ENCODE measurements at regions not wholly inside any gene's neighbourhood (a gene's known extent, or its start where the extent isn't known, plus 50 kb on each side); places are given as distances from the start of the nearest gene placed in this dataset.

DNA sequence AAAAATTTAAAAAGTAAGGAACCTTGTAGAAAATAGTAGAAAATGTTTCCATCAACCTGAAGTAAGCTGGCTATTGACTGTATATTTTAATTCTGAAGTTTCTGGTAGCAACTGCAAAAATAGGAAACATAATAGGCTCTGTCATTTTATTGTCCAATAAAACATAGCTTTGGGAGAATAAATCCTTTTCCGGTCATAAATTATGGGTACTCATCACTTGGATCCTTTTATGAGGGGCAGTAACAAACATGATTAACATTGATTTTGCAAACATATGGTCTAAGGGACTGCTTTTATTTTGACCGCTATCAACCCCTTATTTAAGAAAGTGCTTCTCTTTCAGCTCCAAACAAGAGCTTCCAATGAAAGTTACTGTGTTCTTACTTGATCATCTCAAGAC lies 495.9 kb upstream of the ANKRD30A start:
- H3K4me2 ChIP-seq (ENCODE audit: low read length) = no peak overlapping the region
- TF ChIP-seq, protein P1, sequence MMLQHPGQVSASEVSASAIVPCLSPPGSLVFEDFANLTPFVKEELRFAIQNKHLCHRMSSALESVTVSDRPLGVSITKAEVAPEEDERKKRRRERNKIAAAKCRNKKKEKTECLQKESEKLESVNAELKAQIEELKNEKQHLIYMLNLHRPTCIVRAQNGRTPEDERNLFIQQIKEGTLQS (IDR thresholded peaks at IDR 0.05) = no peak
- TF ChIP-seq FOSL1 (IDR thresholded peaks at IDR 0.05; ENCODE audit: low read depth) (no peak), CEBPB (IDR thresholded peaks at IDR 0.05; ENCODE audit: low read depth) (no peak)
- no TSS peak for BruUV-seq (replicated peaks)
- no peak overlapping the region for H3K27ac ChIP-seq (ENCODE audit: low read depth, low read length)
- H3K9me3 ChIP-seq (ENCODE audit: control insufficient read depth in 1 of 2, insufficient read depth in 1 of 2, low read depth in 1 of 2, low read length in 2 of 2) = peaks cover 9 to 16% of the 10 kb centered on the region in 2 experiments; a peak in 2 of 4 replicates
- no peaks in the 10 kb centered on the region for H4K20me1 ChIP-seq (ENCODE audit: insufficient read depth)
- DNase-seq (ENCODE audit: low read depth, low spot score) (no peak), ATAC-seq (no peak)
- H3K27me3 ChIP-seq (ENCODE audit: insufficient read depth, low read length) = no peaks in the 10 kb centered on the region
- ChIA-PET RAD21 (ENCODE audit: low non-redundant PET in 1 of 2, low total read pairs in 2 of 2, uncharacterized antibody in 2 of 2, unreplicated experiment in 2 of 2) (no interaction called here), POLR2A (no interaction called here), CTCF (no interaction called here)
- no peaks in the 10 kb centered on the region for H3K4me1 ChIP-seq (ENCODE audit: control insufficient read depth in 1 of 2, insufficient read depth in 2 of 2, low read length in 2 of 2)
- H2AFZ ChIP-seq (ENCODE audit: low read depth, low read length, poor library complexity, severe bottlenecking) = no peak overlapping the region
- intact Hi-C loops (cut with micrococcal nuclease) = no loop called here
- no peaks in the 10 kb centered on the region for H3K9me2 ChIP-seq (ENCODE audit: insufficient read depth)
- H3K9ac ChIP-seq (ENCODE audit: low read length) = no peak overlapping the region
- no peaks in the 10 kb centered on the region for H3K36me3 ChIP-seq (ENCODE audit: control insufficient read depth in 1 of 2, insufficient read depth in 2 of 2, low read length in 2 of 2)
- H3K79me2 ChIP-seq (ENCODE audit: insufficient read depth, low read length) = no peaks in the 10 kb centered on the region
- H3K4me3 ChIP-seq (replicated peaks in 1 of 2; ENCODE audit: low read depth in 1 of 2, low read length in 2 of 2) = no peak overlapping the region

DNA sequence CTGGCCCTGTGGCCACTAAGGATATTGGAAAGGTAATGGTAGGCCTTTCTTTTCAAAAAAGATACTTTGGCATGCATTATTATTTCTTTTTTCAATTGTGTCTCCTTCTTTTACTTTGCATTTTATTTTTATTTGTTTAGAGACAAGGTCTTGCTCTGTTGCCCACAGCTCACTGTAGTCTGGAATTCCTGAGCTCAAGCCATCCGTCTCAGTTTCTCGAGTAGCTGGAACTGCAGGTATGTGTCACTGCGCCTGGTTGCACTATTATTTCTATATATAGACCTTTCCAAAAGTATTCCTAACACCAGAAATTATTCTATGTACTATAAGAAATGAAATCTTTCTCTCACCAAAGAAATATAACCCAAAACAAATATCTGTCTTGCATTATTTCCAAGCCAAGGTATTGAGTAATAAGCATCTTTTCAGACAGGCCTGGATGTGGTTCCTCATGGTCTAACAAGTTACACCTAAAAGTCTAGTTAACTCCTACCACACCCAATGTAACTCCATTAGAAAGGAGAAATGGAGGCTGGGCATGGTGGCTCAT lies 500.8 kb upstream of the ANKRD30A start:
- CTCF ChIA-PET = no interaction called here

More for the DNA sequence above, 500.8 kb upstream of the ANKRD30A start:
- H3K27me3 ChIP-seq (ENCODE audit: insufficient read depth, low read length) = no peaks in the 10 kb centered on the region
- BruUV-seq (replicated peaks) = no TSS peak
- ATAC-seq (no peak), DNase-seq (ENCODE audit: low read depth, low spot score) (no peak)
- H3K27ac ChIP-seq (ENCODE audit: low read depth, low read length) = no peak overlapping the region
- RAD21 ChIA-PET (ENCODE audit: low non-redundant PET in 1 of 2, low total read pairs in 2 of 2, uncharacterized antibody in 2 of 2, unreplicated experiment in 2 of 2) = no interaction called here
- TF ChIP-seq, protein P2, sequence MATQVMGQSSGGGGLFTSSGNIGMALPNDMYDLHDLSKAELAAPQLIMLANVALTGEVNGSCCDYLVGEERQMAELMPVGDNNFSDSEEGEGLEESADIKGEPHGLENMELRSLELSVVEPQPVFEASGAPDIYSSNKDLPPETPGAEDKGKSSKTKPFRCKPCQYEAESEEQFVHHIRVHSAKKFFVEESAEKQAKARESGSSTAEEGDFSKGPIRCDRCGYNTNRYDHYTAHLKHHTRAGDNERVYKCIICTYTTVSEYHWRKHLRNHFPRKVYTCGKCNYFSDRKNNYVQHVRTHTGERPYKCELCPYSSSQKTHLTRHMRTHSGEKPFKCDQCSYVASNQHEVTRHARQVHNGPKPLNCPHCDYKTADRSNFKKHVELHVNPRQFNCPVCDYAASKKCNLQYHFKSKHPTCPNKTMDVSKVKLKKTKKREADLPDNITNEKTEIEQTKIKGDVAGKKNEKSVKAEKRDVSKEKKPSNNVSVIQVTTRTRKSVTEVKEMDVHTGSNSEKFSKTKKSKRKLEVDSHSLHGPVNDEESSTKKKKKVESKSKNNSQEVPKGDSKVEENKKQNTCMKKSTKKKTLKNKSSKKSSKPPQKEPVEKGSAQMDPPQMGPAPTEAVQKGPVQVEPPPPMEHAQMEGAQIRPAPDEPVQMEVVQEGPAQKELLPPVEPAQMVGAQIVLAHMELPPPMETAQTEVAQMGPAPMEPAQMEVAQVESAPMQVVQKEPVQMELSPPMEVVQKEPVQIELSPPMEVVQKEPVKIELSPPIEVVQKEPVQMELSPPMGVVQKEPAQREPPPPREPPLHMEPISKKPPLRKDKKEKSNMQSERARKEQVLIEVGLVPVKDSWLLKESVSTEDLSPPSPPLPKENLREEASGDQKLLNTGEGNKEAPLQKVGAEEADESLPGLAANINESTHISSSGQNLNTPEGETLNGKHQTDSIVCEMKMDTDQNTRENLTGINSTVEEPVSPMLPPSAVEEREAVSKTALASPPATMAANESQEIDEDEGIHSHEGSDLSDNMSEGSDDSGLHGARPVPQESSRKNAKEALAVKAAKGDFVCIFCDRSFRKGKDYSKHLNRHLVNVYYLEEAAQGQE (IDR thresholded peaks at IDR 0.05; ENCODE audit: low read depth) = no peak
- TF ChIP-seq, protein P3, sequence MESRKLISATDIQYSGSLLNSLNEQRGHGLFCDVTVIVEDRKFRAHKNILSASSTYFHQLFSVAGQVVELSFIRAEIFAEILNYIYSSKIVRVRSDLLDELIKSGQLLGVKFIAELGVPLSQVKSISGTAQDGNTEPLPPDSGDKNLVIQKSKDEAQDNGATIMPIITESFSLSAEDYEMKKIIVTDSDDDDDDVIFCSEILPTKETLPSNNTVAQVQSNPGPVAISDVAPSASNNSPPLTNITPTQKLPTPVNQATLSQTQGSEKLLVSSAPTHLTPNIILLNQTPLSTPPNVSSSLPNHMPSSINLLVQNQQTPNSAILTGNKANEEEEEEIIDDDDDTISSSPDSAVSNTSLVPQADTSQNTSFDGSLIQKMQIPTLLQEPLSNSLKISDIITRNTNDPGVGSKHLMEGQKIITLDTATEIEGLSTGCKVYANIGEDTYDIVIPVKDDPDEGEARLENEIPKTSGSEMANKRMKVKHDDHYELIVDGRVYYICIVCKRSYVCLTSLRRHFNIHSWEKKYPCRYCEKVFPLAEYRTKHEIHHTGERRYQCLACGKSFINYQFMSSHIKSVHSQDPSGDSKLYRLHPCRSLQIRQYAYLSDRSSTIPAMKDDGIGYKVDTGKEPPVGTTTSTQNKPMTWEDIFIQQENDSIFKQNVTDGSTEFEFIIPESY (IDR thresholded peaks at IDR 0.05; ENCODE audit: extremely low read depth, insufficient replicate concordance, low read length) = no peak
- TF ChIP-seq POLR2A (IDR thresholded peaks at IDR 0.05; ENCODE audit: borderline replicate concordance, extremely low read depth, insufficient read depth, insufficient read length) = no peak
- TF ChIP-seq YY1 (IDR thresholded peaks at IDR 0.05; ENCODE audit: extremely low read depth, insufficient replicate concordance, low read depth, low read length) = no peak
- no peak for TF ChIP-seq SP1 (IDR thresholded peaks at IDR 0.05; ENCODE audit: low read depth)
- TF ChIP-seq POLR2AphosphoS5 (IDR thresholded peaks at IDR 0.05; ENCODE audit: low read depth, low read length) = no peak
- peaks cover 4 to 13% of the 10 kb centered on the region in 2 experiments; a peak in 2 of 4 replicates for H3K9me3 ChIP-seq (ENCODE audit: control insufficient read depth in 1 of 2, insufficient read depth in 1 of 2, low read depth in 1 of 2, low read length in 2 of 2)
- no peak overlapping the region for H3K4me2 ChIP-seq (ENCODE audit: low read length)
- H3K9ac ChIP-seq (ENCODE audit: low read length) = no peak overlapping the region
- H3K9me2 ChIP-seq (ENCODE audit: insufficient read depth) = no peaks in the 10 kb centered on the region
- intact Hi-C loops (cut with micrococcal nuclease) = no loop called here
- H3K4me3 ChIP-seq (replicated peaks in 1 of 2; ENCODE audit: low read depth in 1 of 2, low read length in 2 of 2) = no peak overlapping the region
- H2AFZ ChIP-seq (ENCODE audit: low read depth, low read length, poor library complexity, severe bottlenecking) = no peak overlapping the region
- POLR2A ChIA-PET = no interaction called here
- no peaks in the 10 kb centered on the region for H3K79me2 ChIP-seq (ENCODE audit: insufficient read depth, low read length)
- no peaks in the 10 kb centered on the region for H3K4me1 ChIP-seq (ENCODE audit: control insufficient read depth in 1 of 2, insufficient read depth in 2 of 2, low read length in 2 of 2)
- no peaks in the 10 kb centered on the region for H3K36me3 ChIP-seq (ENCODE audit: control insufficient read depth in 1 of 2, insufficient read depth in 2 of 2, low read length in 2 of 2)
- H4K20me1 ChIP-seq (ENCODE audit: insufficient read depth) = no peaks in the 10 kb centered on the region
